Natural killer cell (primary cell): ENCODE measurements at regions not wholly inside any gene's neighbourhood (a gene's known extent, or its start where the extent isn't known, plus 50 kb on each side); places are given as distances from the start of the nearest gene placed in this dataset.
"Not testable (repeated sequence)": the region's sequence is repeated elsewhere in the genome, so short reads cannot be mapped to it uniquely, and the experiment has no call there.

ENCODE experiments used
- ATAC-seq, 3 donors: fragments of 150-1000 bp in 2 of 3; fragments of 200-7000 bp in 1 of 3; cut with Tn5 transposase; 1 replicate in 1 of 3; 2 replicates in 2 of 3; pipeline ENCODE4 v1.10.0; 2021; ENCODE audit warnings: mild to moderate bottlenecking in 2 of 3, moderate library complexity in 2 of 3
- DNase-seq, 2 donors: peaks; one replicate each; pipeline versions ENCODE4 v3.0.0 to v3.0.0-alpha.2; 2013 to 2021; ENCODE audit warnings: mixed read lengths in 1 of 2
- H3K27ac ChIP-seq: one replicate; pipeline ENCODE4 v1.5.1; 2013; ENCODE audit warnings: mild to moderate bottlenecking, low read length
- H3K27me3 ChIP-seq: one replicate; pipeline ENCODE4 v1.6.1; 2013; ENCODE audit warnings: low read length; ENCODE audit not compliant: control insufficient read depth, insufficient read depth
- H3K36me3 ChIP-seq: one replicate; pipeline ENCODE4 v1.6.1; 2013; ENCODE audit warnings: low read length; ENCODE audit not compliant: control insufficient read depth, insufficient read depth
- H3K4me1 ChIP-seq: one replicate; pipeline ENCODE4 v1.6.1; 2013; ENCODE audit warnings: low read length; ENCODE audit not compliant: control insufficient read depth, insufficient read depth
- H3K4me3 ChIP-seq: one replicate; pipeline ENCODE4 v1.5.1; 2013; ENCODE audit warnings: low read length
- H3K9me3 ChIP-seq: one replicate; pipeline ENCODE4 v1.6.1; 2013; ENCODE audit warnings: low read length; ENCODE audit not compliant: control insufficient read depth, insufficient read depth
- H3K27ac Mint-ChIP-seq, 2 donors: one replicate each; pipeline ENCODE4 v1.8.0; 2022; ENCODE audit warnings: mild to moderate bottlenecking in 2 of 2, mixed read lengths in 2 of 2, moderate library complexity in 1 of 2
- H3K27me3 Mint-ChIP-seq, 2 donors: one replicate each; pipeline ENCODE4 v1.8.0; 2022; ENCODE audit warnings: low read depth in 2 of 2, mixed read lengths in 2 of 2
- H3K36me3 Mint-ChIP-seq: one replicate; pipeline ENCODE4 v1.8.0; 2022; ENCODE audit warnings: mixed read lengths
- H3K4me1 Mint-ChIP-seq, 2 donors: one replicate each; pipeline ENCODE4 v1.8.0; 2022; ENCODE audit warnings: mixed read lengths in 2 of 2
- H3K4me3 Mint-ChIP-seq: one replicate; pipeline ENCODE4 v1.8.0; 2022; ENCODE audit warnings: mild to moderate bottlenecking, moderate library complexity, mixed read lengths
- H3K9me3 Mint-ChIP-seq, 2 donors: one replicate each; pipeline ENCODE4 v1.8.0; 2022; ENCODE audit warnings: mixed read lengths in 2 of 2
- CTCF ChIP-seq: fragments of 200-600 bp; IDR thresholded peaks from one replicate; pipeline ENCODE4 v1.8.0; 2022; ENCODE audit warnings: antibody characterized with exemption
- WGBS: methylation state at CpG from one replicate; pipeline ENCODE4 v1.1.7; 2013; ENCODE audit warnings: missing lambda C conversion rate; ENCODE audit not compliant: insufficient coverage; 5-methylcytosine and 5-hydroxymethylcytosine counted together
- intact Hi-C: fragments of 100-400 bp; cut with micrococcal nuclease; formaldehyde crosslinking; loops from one replicate; pipeline ENCODE4 v1.14.2; 2022

GRCh38 chr5:109630093-109630492, 59.6 kb upstream of the MAN2A1 start:
- TF ChIP-seq CTCF = no peak
- Mint-ChIP-seq H3K4me3 (no peak overlapping the region), H3K4me1 (no peaks in the 10 kb centered on the region), H3K9me3 (no peaks in the 10 kb centered on the region), H3K36me3 (no peaks in the 10 kb centered on the region), H3K27me3 (peaks cover 16% of the 10 kb centered on the region in 2 donors), H3K27ac (no peak overlapping the region)
- intact Hi-C loops = no loop called here
- no peaks in the 10 kb centered on the region for H3K36me3 ChIP-seq
- no peaks in the 10 kb centered on the region for H3K9me3 ChIP-seq
- no peak for DNase-seq
- ATAC-seq = no peak
- H3K4me1 ChIP-seq = no peaks in the 10 kb centered on the region
- H3K4me3 ChIP-seq = no peak overlapping the region
- H3K27ac ChIP-seq = no peak overlapping the region
- 76% methylated on average over 4 of the region's 4 CpGs for WGBS
- H3K27me3 ChIP-seq = peaks cover 2% of the 10 kb centered on the region

DNA sequence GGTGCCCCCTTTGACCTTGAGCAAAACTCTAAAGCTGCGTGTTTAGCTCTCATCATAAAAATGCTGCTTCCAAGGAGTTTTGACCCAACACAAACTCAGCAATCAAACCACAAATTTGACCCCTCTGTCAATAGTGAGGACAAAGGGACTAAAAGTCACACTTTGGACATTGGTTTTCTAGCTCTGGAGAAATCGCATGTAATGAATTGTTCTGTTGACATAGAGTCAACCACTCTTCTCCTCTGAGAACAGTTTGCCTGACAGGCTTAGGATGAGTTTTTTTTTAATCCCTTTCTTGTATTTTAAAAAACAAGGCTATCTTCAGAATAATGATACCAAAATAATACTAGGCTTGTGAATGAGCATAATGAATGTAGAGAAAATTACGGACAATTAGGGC, 61.1 kb upstream of the MAN2A1 start:
- Histone ChIP-seq H3K9me3 (no peaks in the 10 kb centered on the region), H3K36me3 (no peaks in the 10 kb centered on the region), H3K27me3 (no peaks in the 10 kb centered on the region), H3K4me3 (no peak overlapping the region), H3K27ac (no peak overlapping the region), H3K4me1 (no peaks in the 10 kb centered on the region)
- H3K4me3 Mint-ChIP-seq = no peak overlapping the region
- ATAC-seq = no peak
- no peak for TF ChIP-seq CTCF
- no peak for DNase-seq
- peaks cover 13 to 16% of the 10 kb centered on the region in 2 donors for H3K27me3 Mint-ChIP-seq
- H3K9me3 Mint-ChIP-seq = no peaks in the 10 kb centered on the region
- no peaks in the 10 kb centered on the region for H3K36me3 Mint-ChIP-seq
- intact Hi-C loops = no loop called here
- 78% methylated on average over 3 of the region's 3 CpGs for WGBS
- no peak overlapping the region for H3K27ac Mint-ChIP-seq
- H3K4me1 Mint-ChIP-seq = no peaks in the 10 kb centered on the region

DNA sequence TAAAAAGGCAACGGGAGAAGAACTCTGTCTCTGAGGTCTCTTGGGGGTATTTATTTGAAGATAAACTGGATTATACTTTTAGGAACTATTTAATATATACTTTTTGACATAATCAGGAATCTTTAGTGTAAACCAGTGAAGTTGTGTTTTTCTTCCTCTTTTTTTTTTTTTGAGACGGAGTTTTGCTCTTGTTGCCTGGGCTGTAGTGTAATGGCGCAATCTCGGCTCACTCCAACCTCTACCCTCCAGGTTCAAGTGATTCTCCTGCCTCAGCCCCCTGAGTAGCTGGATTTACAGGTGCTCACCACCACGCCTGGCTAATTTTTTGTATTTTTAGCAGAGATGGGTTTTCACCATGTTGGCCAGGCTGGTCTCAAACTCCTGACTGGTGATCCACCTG, 68.5 kb upstream of the MAN2A1 start:
- H3K4me3 ChIP-seq, H3K36me3 Mint-ChIP-seq, H3K27me3 ChIP-seq, H3K9me3 ChIP-seq, H3K27me3 Mint-ChIP-seq, H3K27ac ChIP-seq, H3K9me3 Mint-ChIP-seq, H3K4me1 ChIP-seq, H3K4me1 Mint-ChIP-seq, intact Hi-C loops, H3K4me3 Mint-ChIP-seq, ATAC-seq, H3K36me3 ChIP-seq, DNase-seq, H3K27ac Mint-ChIP-seq: not testable (repeated sequence)
- WGBS = 93% methylated on average over 3 of the region's 5 CpGs

- no peak for TF ChIP-seq CTCF
- Histone ChIP-seq H3K9me3 (no peaks in the 10 kb centered on the region), H3K36me3 (no peaks in the 10 kb centered on the region), H3K4me3 (no peak overlapping the region), H3K4me1 (no peaks in the 10 kb centered on the region), H3K27me3 (no peaks in the 10 kb centered on the region), H3K27ac (no peak overlapping the region)
- H3K36me3 Mint-ChIP-seq = no peaks in the 10 kb centered on the region
- WGBS = 69% methylated on average over 1 of the region's 1 CpG
- H3K4me1 Mint-ChIP-seq = no peaks in the 10 kb centered on the region
- intact Hi-C loops = no loop called here
- ATAC-seq = no peak
- DNase-seq = no peak
- no peak overlapping the region for H3K27ac Mint-ChIP-seq
- H3K9me3 Mint-ChIP-seq = no peaks in the 10 kb centered on the region
- peaks cover 0 to 2% of the 10 kb centered on the region in 2 donors for H3K27me3 Mint-ChIP-seq
- no peak overlapping the region for H3K4me3 Mint-ChIP-seq
Observed at GRCh38 chr5:109620651-109621050, 69.1 kb upstream of the MAN2A1 start.
